SK-N-MC (cell line): ENCODE measurements at regions not wholly inside any gene's neighbourhood (a gene's known extent, or its start where the extent isn't known, plus 50 kb on each side); places are given as distances from the start of the nearest gene placed in this dataset.

ENCODE experiments used
- EZH2 ChIP-seq: fragments of 200-600 bp; sonication (generic); IDR thresholded peaks from one replicate; pipeline ENCODE4 v1.6.1; 2017; ENCODE audit warnings: antibody characterized with exemption
- POLR2AphosphoS5 ChIP-seq: IDR thresholded peaks from 2 replicates; pipeline ENCODE4 v1.6.1; 2012; ENCODE audit warnings: mild to moderate bottlenecking, low read depth, low read length, borderline replicate concordance

DNA sequence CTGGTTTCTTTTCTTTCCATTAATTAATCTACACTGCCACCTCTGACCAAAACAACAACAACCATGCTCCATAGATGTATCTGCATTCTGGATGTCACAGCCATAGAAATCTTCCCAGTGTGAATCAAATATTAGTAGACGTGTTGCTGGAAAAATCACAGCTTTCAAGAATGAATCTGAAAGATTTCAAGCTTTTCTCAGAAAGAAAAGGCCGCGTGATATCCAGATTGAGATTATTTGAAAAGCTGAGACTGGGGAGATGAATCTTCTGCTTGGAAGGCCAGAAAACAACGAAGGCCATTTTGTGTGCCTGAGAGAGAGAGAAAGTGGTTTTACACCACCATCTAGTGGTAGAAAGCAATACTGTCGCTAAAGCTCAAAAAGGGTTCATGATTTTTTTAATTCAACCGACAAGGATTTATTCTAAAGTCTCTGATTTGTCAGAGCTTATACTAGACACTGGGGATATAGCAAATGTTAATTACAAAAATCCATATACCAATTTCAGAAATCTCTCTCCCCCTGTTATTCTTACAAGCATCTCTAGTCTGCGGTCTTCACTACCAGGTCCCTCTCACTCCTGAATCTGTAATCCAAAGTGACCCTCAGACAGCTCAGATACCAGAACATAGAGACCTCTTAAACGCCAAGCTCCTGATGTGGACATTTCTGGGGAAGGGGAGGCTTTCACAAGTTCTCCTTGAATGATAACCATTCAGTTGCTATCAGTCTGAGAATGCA, 87.5 kb upstream of the SGIP1 start:
- TF ChIP-seq EZH2 (no peak), POLR2AphosphoS5 (no peak)
